ENCODE measurements at regions not wholly inside any gene's neighbourhood (a gene's known extent, or its start where the extent isn't known, plus 50 kb on each side); places are given as distances from the start of the nearest gene placed in this dataset.

GRCh38 chr6:105645156-105645555 is 242.3 kb upstream of the PREP start:
- TF ChIP-seq CTCF (IDR thresholded peaks at IDR 0.05) = no peak
- no peak for TF ChIP-seq EP300 (IDR thresholded peaks at IDR 0.05)
- no peak for TF ChIP-seq MAZ (IDR thresholded peaks at IDR 0.05; ENCODE audit: borderline replicate concordance, low read depth, low read length)
- TF ChIP-seq ZFP36 (IDR thresholded peaks at IDR 0.05; ENCODE audit: borderline replicate concordance, partially characterized antibody) = no peak
- no peak for TF ChIP-seq REST (IDR thresholded peaks at IDR 0.05)
- no peak for TF ChIP-seq POLR2A (IDR thresholded peaks at IDR 0.05; ENCODE audit: low read length)
- TF ChIP-seq USF2 (IDR thresholded peaks at IDR 0.05) = no peak
- TF ChIP-seq HES2 (IDR thresholded peaks at IDR 0.05) = no peak
- no peak for TF ChIP-seq CEBPB (IDR thresholded peaks at IDR 0.05)
- TF ChIP-seq MAX (IDR thresholded peaks at IDR 0.05) = no peak
- no peak for TF ChIP-seq RAD21 (conservative IDR thresholded peaks at IDR 0.05 in 1 of 2, IDR thresholded peaks at IDR 0.05 in 1 of 2)
- no peak for TF ChIP-seq RFX5 (IDR thresholded peaks at IDR 0.05)
- no peak for TF ChIP-seq JUN (IDR thresholded peaks at IDR 0.05)
- TF ChIP-seq BHLHE40 (IDR thresholded peaks at IDR 0.05; ENCODE audit: low read depth, low read length) = no peak
